ENCODE measurements at regions not wholly inside any gene's neighbourhood (a gene's known extent, or its start where the extent isn't known, plus 50 kb on each side); places are given as distances from the start of the nearest gene placed in this dataset.

DNA sequence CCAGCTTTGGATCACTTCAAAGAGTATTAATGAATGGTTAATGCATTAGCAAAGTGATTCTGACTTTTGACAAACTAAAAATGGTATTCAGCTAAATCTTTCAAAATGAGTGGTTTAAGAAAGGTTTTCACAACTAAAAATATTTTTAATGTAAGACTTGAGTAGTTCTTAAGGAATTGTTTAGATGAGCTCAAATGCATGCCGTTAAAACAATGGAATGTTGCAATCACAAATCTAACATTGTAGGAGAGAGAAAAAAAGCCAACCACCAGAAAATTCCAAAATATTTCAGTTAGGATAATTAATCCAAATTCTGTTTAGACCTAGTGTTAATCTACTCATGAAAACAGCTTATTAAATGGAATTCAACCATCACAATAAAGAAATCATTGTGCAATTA lies 1044.8 kb upstream of the SLC10A2 start:
- H3K9me3 ChIP-seq (ENCODE audit: control insufficient read depth in 1 of 2, low read length in 2 of 2) = no peaks in the 10 kb centered on the region
- no peak overlapping the region for H3K27ac ChIP-seq (ENCODE audit: low read length)
- H3K4me3 ChIP-seq (ENCODE audit: low read depth in 1 of 2, low read length in 2 of 2) = no peak overlapping the region
- H3K27me3 ChIP-seq (ENCODE audit: low read depth, low read length) = no peaks in the 10 kb centered on the region
- no peaks in the 10 kb centered on the region for H3K4me1 ChIP-seq (ENCODE audit: control insufficient read depth in 1 of 2, insufficient read depth in 2 of 2, low read length in 2 of 2)
- H3K36me3 ChIP-seq (ENCODE audit: control insufficient read depth in 1 of 2, insufficient read depth in 2 of 2, low read length in 2 of 2) = no peaks in the 10 kb centered on the region

DNA sequence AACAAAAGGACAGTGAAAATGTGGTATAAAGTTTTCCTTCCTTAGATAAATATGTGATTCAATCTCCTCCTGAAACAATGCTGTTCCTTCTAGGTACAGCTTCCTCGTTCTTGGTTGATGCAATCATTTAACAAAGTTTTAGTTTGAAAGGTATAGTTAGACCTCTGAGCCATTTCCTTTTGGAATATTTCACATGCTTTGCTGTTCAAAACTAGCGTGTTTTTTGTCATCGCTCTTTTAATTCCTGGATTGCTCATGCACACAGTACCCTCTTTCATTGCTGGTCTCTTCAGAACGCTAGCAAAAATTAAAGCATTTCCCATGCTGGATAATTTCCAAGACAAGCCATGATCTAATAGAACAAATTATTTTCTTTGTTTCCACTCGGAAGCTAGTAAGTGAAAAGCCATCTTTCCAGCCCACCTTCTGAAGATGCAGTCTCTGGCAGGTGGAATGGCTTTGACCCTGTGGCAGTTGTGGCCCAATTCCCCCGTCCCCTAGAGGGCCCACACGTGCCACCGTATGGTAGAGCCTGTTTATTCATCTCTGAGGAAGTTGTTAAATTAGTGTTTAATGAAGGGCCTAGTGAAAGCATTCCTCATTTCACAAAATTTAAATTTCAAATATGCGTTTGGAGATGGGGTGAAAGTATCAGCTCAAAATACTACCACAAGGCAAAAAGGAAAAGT lies 1040.6 kb upstream of the SLC10A2 start:
- H3K27ac ChIP-seq (ENCODE audit: low read length) = no peak overlapping the region
- H3K9me3 ChIP-seq (ENCODE audit: control insufficient read depth in 1 of 2, low read length in 2 of 2) = no peaks in the 10 kb centered on the region
- no peaks in the 10 kb centered on the region for H3K36me3 ChIP-seq (ENCODE audit: control insufficient read depth in 1 of 2, insufficient read depth in 2 of 2, low read length in 2 of 2)
- H3K27me3 ChIP-seq (ENCODE audit: low read depth, low read length) = no peaks in the 10 kb centered on the region
- no peaks in the 10 kb centered on the region for H3K4me1 ChIP-seq (ENCODE audit: control insufficient read depth in 1 of 2, insufficient read depth in 2 of 2, low read length in 2 of 2)
- no peak overlapping the region for H3K4me3 ChIP-seq (ENCODE audit: low read depth in 1 of 2, low read length in 2 of 2)

DNA sequence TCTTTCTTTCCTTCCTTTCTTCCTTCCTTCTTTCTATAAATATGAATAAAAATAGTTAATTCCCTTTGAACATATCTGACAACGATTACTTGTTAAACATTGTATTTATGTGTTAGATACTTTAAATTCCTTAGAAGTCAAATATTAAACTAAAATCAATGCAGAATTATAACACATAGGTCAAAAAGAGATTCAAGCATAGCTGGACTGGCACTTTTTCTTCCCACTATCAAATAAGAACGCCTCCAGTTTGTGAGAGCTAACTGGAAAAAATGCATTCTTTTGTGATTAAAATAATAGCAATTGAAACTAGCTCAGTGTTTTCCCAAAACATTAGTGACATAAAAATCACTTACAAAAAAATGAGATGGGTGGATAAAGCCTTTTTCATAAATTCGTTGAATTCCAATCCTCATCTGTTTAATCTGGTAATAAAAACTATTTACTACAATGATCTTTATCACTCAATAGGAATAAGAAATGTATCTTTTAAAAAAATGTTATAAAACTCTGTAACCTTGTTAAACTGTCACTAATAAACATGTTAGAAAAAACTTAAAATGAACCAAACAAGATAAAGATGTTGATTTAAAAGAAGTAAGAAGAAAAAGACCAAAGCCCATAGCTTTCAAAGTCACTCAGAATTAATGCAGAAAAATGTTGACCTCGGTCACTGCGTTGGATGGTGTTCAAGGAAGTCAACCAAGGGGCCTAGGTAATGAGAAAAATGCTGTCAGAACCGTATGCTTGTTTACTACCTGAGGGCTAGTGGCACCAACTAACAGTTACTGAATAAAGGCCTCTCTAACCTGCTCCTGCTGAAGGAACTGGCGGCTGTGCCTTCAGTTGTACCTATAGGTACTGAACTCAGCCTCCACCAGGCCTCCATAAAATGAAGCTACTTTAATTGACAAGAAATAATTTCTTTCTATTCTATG lies 1039.5 kb upstream of the SLC10A2 start:
- Histone ChIP-seq H3K4me3 (ENCODE audit: low read depth in 1 of 2, low read length in 2 of 2) (no peak overlapping the region), H3K27me3 (ENCODE audit: low read depth, low read length) (no peaks in the 10 kb centered on the region)

DNA sequence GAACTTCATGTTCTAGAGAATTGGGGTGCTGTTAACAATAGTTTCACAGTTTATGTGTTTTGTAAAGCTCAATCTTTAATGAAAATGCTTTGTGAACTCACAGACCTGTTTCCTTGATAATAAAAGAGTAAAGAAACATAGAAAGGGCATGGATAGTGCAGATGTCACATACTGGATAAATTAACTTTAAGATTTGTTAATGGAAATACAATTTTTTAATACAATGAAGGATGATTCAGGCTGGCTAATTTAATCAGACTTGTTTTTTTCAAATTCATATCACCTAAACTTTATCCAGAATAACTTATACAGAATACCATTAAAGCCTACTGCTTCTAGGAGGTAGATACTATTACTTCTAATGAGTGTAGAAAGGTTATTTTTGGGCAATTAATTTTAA lies 1033.5 kb upstream of the SLC10A2 start:
- Histone ChIP-seq H3K4me1 (ENCODE audit: control insufficient read depth in 1 of 2, insufficient read depth in 2 of 2, low read length in 2 of 2) (no peaks in the 10 kb centered on the region), H3K36me3 (ENCODE audit: control insufficient read depth in 1 of 2, insufficient read depth in 2 of 2, low read length in 2 of 2) (no peaks in the 10 kb centered on the region), H3K27ac (ENCODE audit: low read length) (no peak overlapping the region), H3K4me3 (ENCODE audit: low read depth in 1 of 2, low read length in 2 of 2) (no peak overlapping the region), H3K9me3 (ENCODE audit: control insufficient read depth in 1 of 2, low read length in 2 of 2) (no peaks in the 10 kb centered on the region), H3K27me3 (ENCODE audit: low read depth, low read length) (no peaks in the 10 kb centered on the region)

More for the DNA sequence above, 1039.5 kb upstream of the SLC10A2 start:
- Histone ChIP-seq H3K9me3 (ENCODE audit: control insufficient read depth in 1 of 2, low read length in 2 of 2) (no peaks in the 10 kb centered on the region), H3K4me1 (ENCODE audit: control insufficient read depth in 1 of 2, insufficient read depth in 2 of 2, low read length in 2 of 2) (no peaks in the 10 kb centered on the region), H3K36me3 (ENCODE audit: control insufficient read depth in 1 of 2, insufficient read depth in 2 of 2, low read length in 2 of 2) (no peaks in the 10 kb centered on the region), H3K27ac (ENCODE audit: low read length) (no peak overlapping the region)

DNA sequence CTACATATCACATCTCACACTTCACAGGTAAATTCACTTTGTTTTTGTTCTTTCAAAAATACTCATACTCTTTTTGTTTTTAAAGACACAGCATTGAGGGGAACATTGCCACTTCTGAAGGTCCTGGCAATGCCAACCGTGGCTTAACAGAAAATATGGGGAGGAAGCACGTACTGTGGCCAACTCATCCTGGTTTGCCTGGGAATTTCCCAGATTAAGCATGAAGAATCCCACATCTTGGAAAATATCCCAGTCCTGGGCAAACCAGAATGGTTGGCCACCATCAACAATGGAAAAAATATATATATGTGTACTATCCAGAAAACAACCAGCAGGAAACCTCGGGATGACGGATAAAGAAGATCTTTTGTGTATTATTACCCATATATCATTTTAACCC lies 1032.2 kb upstream of the SLC10A2 start:
- Histone ChIP-seq H3K36me3 (ENCODE audit: control insufficient read depth in 1 of 2, insufficient read depth in 2 of 2, low read length in 2 of 2) (no peaks in the 10 kb centered on the region), H3K9me3 (ENCODE audit: control insufficient read depth in 1 of 2, low read length in 2 of 2) (no peaks in the 10 kb centered on the region), H3K27me3 (ENCODE audit: low read depth, low read length) (no peaks in the 10 kb centered on the region), H3K27ac (ENCODE audit: low read length) (no peak overlapping the region), H3K4me3 (ENCODE audit: low read depth in 1 of 2, low read length in 2 of 2) (no peak overlapping the region), H3K4me1 (ENCODE audit: control insufficient read depth in 1 of 2, insufficient read depth in 2 of 2, low read length in 2 of 2) (no peaks in the 10 kb centered on the region)

DNA sequence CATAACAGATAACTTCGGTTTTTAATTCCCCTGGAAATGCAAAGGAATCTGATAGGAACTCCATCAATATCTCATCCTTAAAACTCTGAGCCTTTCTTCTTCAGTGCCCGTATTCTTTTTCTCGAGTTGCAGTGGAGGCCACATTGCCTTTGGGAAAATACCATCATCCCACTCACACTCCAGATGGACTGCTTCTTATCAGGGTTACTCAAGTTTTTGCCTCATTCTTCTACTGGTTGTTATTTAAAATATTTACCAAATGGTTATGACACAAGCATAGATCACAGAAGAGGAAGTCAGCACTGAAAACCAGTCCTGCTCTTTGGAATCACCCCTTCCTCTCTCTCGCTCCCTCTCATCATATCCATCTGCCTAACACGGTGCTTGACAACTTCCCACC lies 1020.5 kb upstream of the SLC10A2 start:
- H3K27me3 ChIP-seq (ENCODE audit: low read depth, low read length) = no peaks in the 10 kb centered on the region
- H3K9me3 ChIP-seq (ENCODE audit: control insufficient read depth in 1 of 2, low read length in 2 of 2) = no peaks in the 10 kb centered on the region
- H3K36me3 ChIP-seq (ENCODE audit: control insufficient read depth in 1 of 2, insufficient read depth in 2 of 2, low read length in 2 of 2) = no peaks in the 10 kb centered on the region
- H3K27ac ChIP-seq (ENCODE audit: low read length) = no peak overlapping the region
- no peak overlapping the region for H3K4me3 ChIP-seq (ENCODE audit: low read depth in 1 of 2, low read length in 2 of 2)
- H3K4me1 ChIP-seq (ENCODE audit: control insufficient read depth in 1 of 2, insufficient read depth in 2 of 2, low read length in 2 of 2) = no peaks in the 10 kb centered on the region

DNA sequence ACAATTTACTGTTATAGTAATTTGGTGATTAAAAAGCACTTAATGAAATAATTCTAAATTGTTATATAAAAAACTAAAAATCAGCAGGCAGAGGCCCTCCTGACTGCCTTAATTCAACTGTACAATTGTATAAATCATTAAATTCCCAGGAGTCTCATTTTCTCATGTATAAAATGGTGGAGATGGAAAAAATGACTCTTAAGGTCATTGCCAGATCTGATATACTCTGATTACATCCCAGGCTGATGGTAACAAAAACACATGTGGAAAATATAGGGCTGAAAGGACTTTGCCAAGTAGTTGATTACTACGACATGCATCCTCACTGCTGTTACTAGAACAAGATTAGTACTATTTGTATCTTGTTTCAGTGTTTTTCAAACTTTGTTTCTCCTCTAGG lies 1020.0 kb upstream of the SLC10A2 start:
- no peaks in the 10 kb centered on the region for H3K27me3 ChIP-seq (ENCODE audit: low read depth, low read length)
- no peaks in the 10 kb centered on the region for H3K36me3 ChIP-seq (ENCODE audit: control insufficient read depth in 1 of 2, insufficient read depth in 2 of 2, low read length in 2 of 2)
- no peak overlapping the region for H3K27ac ChIP-seq (ENCODE audit: low read length)
- H3K4me1 ChIP-seq (ENCODE audit: control insufficient read depth in 1 of 2, insufficient read depth in 2 of 2, low read length in 2 of 2) = no peaks in the 10 kb centered on the region
- no peaks in the 10 kb centered on the region for H3K9me3 ChIP-seq (ENCODE audit: control insufficient read depth in 1 of 2, low read length in 2 of 2)
- no peak overlapping the region for H3K4me3 ChIP-seq (ENCODE audit: low read depth in 1 of 2, low read length in 2 of 2)

DNA sequence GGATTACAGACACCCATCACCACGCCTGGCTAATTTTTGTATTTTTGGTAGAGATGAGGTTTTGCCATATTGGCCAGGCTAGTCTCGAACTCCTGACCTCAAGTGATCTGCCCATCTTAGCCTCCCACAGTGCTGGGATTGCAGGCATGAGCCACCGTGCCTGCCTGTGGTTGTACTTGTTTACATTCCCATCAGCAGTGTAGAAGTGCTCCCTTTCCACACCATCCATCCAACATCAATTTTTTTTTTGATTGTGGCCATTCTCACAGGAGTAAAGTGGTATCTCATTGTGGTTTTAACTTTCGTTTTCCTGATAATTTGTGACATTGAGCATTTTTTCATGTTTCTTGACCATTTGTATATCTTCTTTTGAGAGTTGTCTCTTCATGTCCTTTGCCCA lies 1019.4 kb upstream of the SLC10A2 start:
- Histone ChIP-seq H3K27me3 (ENCODE audit: low read depth, low read length) (no peaks in the 10 kb centered on the region), H3K9me3 (ENCODE audit: control insufficient read depth in 1 of 2, low read length in 2 of 2) (no peaks in the 10 kb centered on the region), H3K4me3 (ENCODE audit: low read depth in 1 of 2, low read length in 2 of 2) (no peak overlapping the region), H3K27ac (ENCODE audit: low read length) (no peak overlapping the region), H3K4me1 (ENCODE audit: control insufficient read depth in 1 of 2, insufficient read depth in 2 of 2, low read length in 2 of 2) (no peaks in the 10 kb centered on the region), H3K36me3 (ENCODE audit: control insufficient read depth in 1 of 2, insufficient read depth in 2 of 2, low read length in 2 of 2) (no peaks in the 10 kb centered on the region)

DNA sequence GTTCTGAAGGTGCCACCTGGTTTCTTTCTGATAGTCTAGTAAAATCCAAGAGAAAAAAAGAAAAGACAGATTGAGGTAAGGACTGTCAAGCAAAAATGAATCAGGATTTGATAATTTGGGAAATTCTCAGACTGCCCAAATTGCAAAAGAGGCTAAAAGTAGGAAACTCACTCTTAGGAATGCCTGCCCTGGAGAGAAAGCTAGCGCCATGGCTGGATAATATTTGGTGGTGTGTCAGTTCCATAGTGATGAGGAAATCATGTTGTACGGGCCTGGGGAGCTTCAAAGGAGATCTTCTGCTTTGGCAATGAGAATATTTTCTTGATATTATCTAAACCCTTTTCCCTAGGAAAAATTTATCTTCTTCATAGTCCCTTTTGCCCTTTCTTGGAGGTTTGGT lies 1008.1 kb upstream of the SLC10A2 start:
- Histone ChIP-seq H3K36me3 (ENCODE audit: control insufficient read depth in 1 of 2, insufficient read depth in 2 of 2, low read length in 2 of 2) (no peaks in the 10 kb centered on the region), H3K27me3 (ENCODE audit: low read depth, low read length) (no peaks in the 10 kb centered on the region), H3K9me3 (ENCODE audit: control insufficient read depth in 1 of 2, low read length in 2 of 2) (peaks cover 0 to under 1% of the 10 kb centered on the region in 2 donors), H3K4me1 (ENCODE audit: control insufficient read depth in 1 of 2, insufficient read depth in 2 of 2, low read length in 2 of 2) (no peaks in the 10 kb centered on the region), H3K4me3 (ENCODE audit: low read depth in 1 of 2, low read length in 2 of 2) (no peak overlapping the region), H3K27ac (ENCODE audit: low read length) (no peak overlapping the region)

DNA sequence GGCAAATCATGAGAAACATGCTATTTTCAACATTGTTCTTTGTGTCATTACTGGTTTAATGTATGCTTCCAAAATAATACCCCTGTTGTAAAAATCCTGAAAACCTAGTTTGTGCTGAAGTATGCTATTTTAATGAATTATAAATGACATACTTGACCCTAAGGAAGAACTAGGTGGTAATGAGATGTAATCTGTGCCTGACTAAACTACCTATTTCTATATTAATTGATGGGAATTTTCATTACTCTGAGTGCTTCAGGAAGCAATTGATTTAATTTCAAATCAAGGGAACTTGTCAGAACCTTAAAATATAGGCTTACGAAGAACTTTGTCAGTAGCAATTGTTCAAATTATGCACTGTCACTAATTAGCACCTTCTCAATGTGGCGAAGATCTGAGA lies 1005.6 kb upstream of the SLC10A2 start:
- H3K27ac ChIP-seq (ENCODE audit: low read length) = no peak overlapping the region
- no peaks in the 10 kb centered on the region for H3K27me3 ChIP-seq (ENCODE audit: low read depth, low read length)
- H3K36me3 ChIP-seq (ENCODE audit: control insufficient read depth in 1 of 2, insufficient read depth in 2 of 2, low read length in 2 of 2) = no peaks in the 10 kb centered on the region
- H3K4me1 ChIP-seq (ENCODE audit: control insufficient read depth in 1 of 2, insufficient read depth in 2 of 2, low read length in 2 of 2) = no peaks in the 10 kb centered on the region
- H3K9me3 ChIP-seq (ENCODE audit: control insufficient read depth in 1 of 2, low read length in 2 of 2) = no peaks in the 10 kb centered on the region
- H3K4me3 ChIP-seq (ENCODE audit: low read depth in 1 of 2, low read length in 2 of 2) = no peak overlapping the region

DNA sequence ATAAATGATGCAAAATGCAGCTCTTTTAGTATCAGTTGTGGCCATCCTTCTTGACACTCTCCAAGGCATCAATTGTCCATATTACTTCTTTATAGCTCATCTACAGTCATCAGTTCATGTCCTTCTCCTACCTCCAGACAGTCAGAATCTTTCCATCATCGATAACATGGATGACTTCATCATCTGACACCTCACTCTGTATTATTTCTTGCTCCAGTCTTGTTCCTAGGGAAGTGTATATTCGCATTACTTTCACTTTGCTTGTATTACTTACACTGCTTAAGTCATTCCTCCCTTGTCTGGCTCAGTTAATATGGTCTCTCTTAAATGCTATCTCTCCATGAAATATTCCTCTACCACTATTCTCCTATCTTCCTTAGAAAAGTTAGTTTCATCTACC lies 999.1 kb upstream of the SLC10A2 start:
- H3K27ac ChIP-seq (ENCODE audit: low read length) = no peak overlapping the region
- H3K9me3 ChIP-seq (ENCODE audit: control insufficient read depth in 1 of 2, low read length in 2 of 2) = no peaks in the 10 kb centered on the region
- H3K4me1 ChIP-seq (ENCODE audit: control insufficient read depth in 1 of 2, insufficient read depth in 2 of 2, low read length in 2 of 2) = no peaks in the 10 kb centered on the region
- H3K4me3 ChIP-seq (ENCODE audit: low read depth in 1 of 2, low read length in 2 of 2) = no peak overlapping the region
- H3K27me3 ChIP-seq (ENCODE audit: low read depth, low read length) = no peaks in the 10 kb centered on the region
- no peaks in the 10 kb centered on the region for H3K36me3 ChIP-seq (ENCODE audit: control insufficient read depth in 1 of 2, insufficient read depth in 2 of 2, low read length in 2 of 2)
